Mesothelial cell of epicardium (in vitro differentiated cells): ENCODE measurements at regions not wholly inside any gene's neighbourhood (a gene's known extent, or its start where the extent isn't known, plus 50 kb on each side); places are given as distances from the start of the nearest gene placed in this dataset.

Source experiments
- DNase-seq, 2 experiments: peaks; one replicate each; pipeline ENCODE4 v3.0.0; 2021; ENCODE audit warnings: low spot score in 2 of 2; ENCODE audit not compliant: unreplicated experiment in 2 of 2
- H3K27ac Mint-ChIP-seq: 2 replicates; pipeline ENCODE4 v1.8.0; 2021; ENCODE audit warnings: mixed read lengths
- H3K27me3 Mint-ChIP-seq: 2 replicates; pipeline ENCODE4 v1.8.0; 2021; ENCODE audit warnings: low read depth, mixed read lengths
- H3K36me3 Mint-ChIP-seq: 2 replicates; pipeline ENCODE4 v1.8.0; 2021; ENCODE audit warnings: mixed read lengths
- H3K4me1 Mint-ChIP-seq: 2 replicates; pipeline ENCODE4 v1.8.0; 2021; ENCODE audit warnings: mixed read lengths
- H3K4me3 Mint-ChIP-seq: 2 replicates; pipeline ENCODE4 v1.8.0; 2021; ENCODE audit warnings: mild to moderate bottlenecking, moderate library complexity, mixed read lengths
- H3K9me3 Mint-ChIP-seq: 2 replicates; pipeline ENCODE4 v1.8.0; 2021; ENCODE audit warnings: mixed read lengths
- TF ChIP-seq, protein P1 (sequence below): fragments of 200-600 bp; sonication (generic); IDR thresholded peaks from one replicate; pipeline ENCODE4 v1.5.0; 2021; ENCODE audit warnings: antibody characterized with exemption; ENCODE audit not compliant: unreplicated experiment

DNA sequence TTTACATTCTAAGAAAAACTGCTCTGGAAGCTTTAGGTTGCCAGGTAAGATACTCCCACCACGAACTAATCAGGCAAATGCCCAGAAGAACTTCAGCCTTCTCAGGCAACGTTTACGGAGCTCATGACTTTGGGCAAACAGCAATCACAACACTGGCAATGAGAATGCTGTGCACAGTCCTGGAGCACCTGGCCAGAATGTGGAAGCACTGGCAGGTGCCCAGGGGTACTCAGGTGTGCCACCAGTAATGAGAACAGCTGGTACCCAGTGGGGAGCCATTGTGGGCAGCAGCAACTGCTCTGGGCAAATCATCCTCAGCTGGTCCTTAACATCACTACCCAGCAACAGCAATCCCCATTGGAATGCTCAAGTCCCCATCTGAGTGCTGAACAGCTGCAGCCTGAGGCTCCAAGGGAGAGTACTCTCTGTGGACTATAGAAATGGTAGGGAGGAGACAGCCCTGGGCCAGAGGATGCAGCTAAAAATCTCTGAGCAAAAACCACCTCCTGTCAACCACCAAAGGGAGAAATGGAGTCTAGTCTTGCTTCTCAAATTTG is 210.0 kb downstream of the FOXO1 start:
- H3K36me3 Mint-ChIP-seq, result peaks cover 4% of the 10 kb centered on the region
- no peaks in the 10 kb centered on the region for H3K27me3 Mint-ChIP-seq
- no peak overlapping the region for H3K4me3 Mint-ChIP-seq
- H3K4me1 Mint-ChIP-seq, result peaks cover 21% of the 10 kb centered on the region
- H3K9me3 Mint-ChIP-seq, result peaks cover 12% of the 10 kb centered on the region
- TF ChIP-seq, protein P1, sequence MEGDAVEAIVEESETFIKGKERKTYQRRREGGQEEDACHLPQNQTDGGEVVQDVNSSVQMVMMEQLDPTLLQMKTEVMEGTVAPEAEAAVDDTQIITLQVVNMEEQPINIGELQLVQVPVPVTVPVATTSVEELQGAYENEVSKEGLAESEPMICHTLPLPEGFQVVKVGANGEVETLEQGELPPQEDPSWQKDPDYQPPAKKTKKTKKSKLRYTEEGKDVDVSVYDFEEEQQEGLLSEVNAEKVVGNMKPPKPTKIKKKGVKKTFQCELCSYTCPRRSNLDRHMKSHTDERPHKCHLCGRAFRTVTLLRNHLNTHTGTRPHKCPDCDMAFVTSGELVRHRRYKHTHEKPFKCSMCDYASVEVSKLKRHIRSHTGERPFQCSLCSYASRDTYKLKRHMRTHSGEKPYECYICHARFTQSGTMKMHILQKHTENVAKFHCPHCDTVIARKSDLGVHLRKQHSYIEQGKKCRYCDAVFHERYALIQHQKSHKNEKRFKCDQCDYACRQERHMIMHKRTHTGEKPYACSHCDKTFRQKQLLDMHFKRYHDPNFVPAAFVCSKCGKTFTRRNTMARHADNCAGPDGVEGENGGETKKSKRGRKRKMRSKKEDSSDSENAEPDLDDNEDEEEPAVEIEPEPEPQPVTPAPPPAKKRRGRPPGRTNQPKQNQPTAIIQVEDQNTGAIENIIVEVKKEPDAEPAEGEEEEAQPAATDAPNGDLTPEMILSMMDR, result no peak
- no peak overlapping the region for H3K27ac Mint-ChIP-seq
- no peak for DNase-seq

DNA sequence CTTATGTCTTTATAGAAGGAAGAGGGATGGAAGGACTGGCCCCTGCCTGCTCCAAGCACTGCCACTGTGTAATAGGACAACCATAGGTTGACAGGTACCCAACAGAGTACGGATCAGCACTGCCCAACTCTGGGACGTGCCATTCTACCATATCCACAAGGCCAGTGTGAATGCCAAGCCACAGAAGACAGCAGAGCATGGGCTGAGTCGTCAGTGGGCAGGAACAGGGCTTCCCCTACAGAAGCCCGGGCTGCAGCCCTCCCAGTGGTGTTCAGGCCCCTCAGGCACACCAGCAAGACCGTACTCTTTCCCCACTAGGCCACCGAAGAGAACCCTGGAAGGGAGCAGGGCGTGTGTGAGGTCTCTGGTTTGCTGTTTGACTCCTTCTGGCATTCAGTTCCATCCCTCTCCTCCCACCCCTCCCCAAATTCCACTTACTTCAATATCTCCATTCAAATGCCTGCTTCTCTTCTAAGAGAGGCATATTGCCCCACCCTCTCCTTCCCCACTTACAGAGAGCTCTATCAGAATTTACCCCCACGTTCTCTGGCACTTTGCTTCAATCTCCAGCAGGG is 209.4 kb downstream of the FOXO1 start:
- Mint-ChIP-seq H3K9me3 (peaks cover 12% of the 10 kb centered on the region), H3K27me3 (no peaks in the 10 kb centered on the region), H3K4me3 (no peak overlapping the region), H3K36me3 (peaks cover 4% of the 10 kb centered on the region), H3K4me1 (peaks cover 18% of the 10 kb centered on the region), H3K27ac (no peak overlapping the region)
- DNase-seq, result no peak
- TF ChIP-seq, protein P1, result no peak

DNA sequence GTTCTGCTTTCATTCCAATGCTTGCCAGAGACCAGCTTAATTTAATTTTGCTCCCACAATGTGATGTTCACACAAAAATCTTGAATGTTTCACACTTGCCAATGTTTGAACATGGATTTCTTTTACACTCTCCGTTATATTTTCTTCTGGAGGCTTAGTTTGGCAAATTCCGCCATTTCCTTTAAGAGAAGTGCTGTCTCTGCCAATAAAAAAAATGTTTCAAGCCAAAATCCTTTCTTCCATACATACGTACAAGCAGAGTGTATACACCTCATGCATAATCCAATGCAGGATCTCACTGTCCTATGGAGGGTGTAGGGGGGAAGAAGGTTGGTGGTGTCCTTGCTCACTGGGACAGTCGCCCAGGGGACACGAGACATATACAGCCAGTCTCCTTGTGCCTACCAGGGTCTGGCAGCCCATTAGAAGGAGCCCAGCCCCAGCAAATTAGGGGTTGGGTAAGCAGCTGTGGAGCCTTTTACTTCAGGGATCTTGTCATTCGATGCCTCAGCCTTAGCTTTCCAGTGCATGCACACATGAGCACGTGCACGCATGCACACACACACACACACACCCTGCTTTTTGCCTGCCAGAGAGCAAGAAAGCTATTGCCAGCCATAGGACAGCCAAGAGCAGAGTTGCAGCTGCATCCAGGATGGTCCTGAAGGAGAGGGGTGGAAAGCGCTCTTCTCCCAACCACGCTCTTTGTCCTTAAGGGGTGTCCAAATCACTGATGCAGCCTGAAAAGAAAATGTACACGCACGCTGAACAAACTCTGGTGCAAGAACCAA is 208.3 kb downstream of the FOXO1 start:
- H3K27me3 Mint-ChIP-seq, result no peaks in the 10 kb centered on the region
- H3K27ac Mint-ChIP-seq, result no peak overlapping the region
- TF ChIP-seq, protein P1, result no peak
- peaks cover 4% of the 10 kb centered on the region for H3K36me3 Mint-ChIP-seq
- no peak overlapping the region for H3K4me3 Mint-ChIP-seq
- peaks cover 12% of the 10 kb centered on the region for H3K9me3 Mint-ChIP-seq
- no peak for DNase-seq
- peaks cover 7% of the 10 kb centered on the region for H3K4me1 Mint-ChIP-seq

DNA sequence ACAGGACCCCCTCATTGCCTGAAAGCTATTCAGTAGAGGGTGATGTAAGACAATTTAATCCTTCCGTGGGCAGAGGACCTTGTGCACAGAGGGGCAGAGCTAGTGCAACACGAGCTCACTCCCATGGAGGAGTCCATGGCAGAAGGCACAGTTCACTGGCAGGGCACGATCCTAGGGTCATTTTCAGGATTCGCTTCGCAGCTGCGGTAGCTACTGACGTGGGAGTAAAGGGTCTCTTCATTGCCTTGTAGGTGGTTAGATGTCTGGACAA is 207.8 kb downstream of the FOXO1 start:
- Mint-ChIP-seq H3K9me3 (peaks cover 12% of the 10 kb centered on the region), H3K27ac (no peak overlapping the region), H3K4me3 (no peak overlapping the region), H3K36me3 (peaks cover 4% of the 10 kb centered on the region), H3K27me3 (no peaks in the 10 kb centered on the region), H3K4me1 (peaks cover 3% of the 10 kb centered on the region)
- no peak for DNase-seq
- TF ChIP-seq, protein P1, result no peak

DNA sequence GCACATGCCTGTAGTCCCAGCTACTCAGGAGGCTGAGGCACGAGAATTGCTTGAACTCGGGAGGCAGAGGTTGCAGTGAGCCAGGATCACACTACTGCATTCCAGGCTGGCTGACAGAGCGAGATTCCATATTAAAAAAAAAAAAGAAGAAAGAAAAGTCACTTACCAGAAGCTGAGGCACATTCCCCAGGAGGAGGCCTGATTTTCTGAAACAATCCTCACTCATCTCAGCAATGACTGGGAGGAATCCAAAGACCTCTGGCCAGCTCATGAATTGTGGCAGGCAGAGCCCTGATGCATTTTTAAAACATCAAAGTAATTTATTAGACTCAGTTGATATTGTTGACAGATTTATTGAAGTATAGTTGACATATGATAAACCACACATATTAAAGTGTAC is 206.3 kb downstream of the FOXO1 start:
- no peak for DNase-seq
- Mint-ChIP-seq H3K4me1 (peaks cover 3% of the 10 kb centered on the region), H3K27me3 (no peaks in the 10 kb centered on the region), H3K9me3 (peaks cover 12% of the 10 kb centered on the region), H3K4me3 (no peak overlapping the region), H3K27ac (no peak overlapping the region), H3K36me3 (peaks cover 4% of the 10 kb centered on the region)
- TF ChIP-seq, protein P1, result no peak
